ENCODE measurements at regions not wholly inside any gene's neighbourhood (a gene's known extent, or its start where the extent isn't known, plus 50 kb on each side); places are given as distances from the start of the nearest gene placed in this dataset.

DNA sequence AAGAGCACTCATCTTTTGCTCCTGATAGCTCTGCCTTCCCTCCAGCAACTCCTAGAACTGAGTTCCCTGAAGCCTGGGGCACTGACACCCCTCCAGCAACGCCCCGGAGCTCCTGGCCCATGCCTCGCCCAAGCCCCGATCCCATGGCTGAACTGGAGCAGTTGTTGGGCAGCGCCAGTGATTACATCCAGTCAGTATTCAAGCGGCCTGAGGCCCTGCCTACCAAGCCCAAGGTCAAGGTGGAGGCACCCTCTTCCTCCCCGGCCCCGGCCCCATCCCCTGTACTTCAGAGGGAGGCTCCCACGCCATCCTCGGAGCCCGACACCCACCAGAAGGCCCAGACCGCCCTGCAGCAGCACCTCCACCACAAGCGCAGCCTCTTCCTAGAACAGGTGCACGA is 62.4 kb downstream of the TET3 start:
- H3K27ac Mint-ChIP-seq: no peak overlapping the region
- ATAC-seq: no peak

DNA sequence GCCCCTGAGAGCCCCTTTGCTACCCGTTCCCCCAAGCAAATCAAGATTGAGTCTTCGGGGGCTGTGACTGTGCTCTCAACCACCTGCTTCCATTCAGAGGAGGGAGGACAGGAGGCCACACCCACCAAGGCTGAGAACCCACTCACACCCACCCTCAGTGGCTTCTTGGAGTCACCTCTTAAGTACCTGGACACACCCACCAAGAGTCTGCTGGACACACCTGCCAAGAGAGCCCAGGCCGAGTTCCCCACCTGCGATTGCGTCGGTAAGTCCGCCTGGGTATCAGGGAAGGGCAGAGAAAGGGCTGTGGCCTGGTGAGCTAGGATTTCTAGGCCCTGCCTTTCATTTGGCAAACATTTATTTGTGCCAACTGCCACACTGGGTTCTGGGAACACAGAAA is 63.4 kb downstream of the TET3 start:
- Mint-ChIP-seq H3K4me1 (ENCODE audit: low read depth) (peaks cover 25% of the 10 kb centered on the region), H3K4me3 (no peak overlapping the region), H3K9me3 (ENCODE audit: insufficient read depth) (no peaks in the 10 kb centered on the region), H3K27me3 (ENCODE audit: low read depth) (no peaks in the 10 kb centered on the region), H3K27ac (peak overlapping the region; percentile 57), H3K36me3 (ENCODE audit: low read depth) (peaks cover 16% of the 10 kb centered on the region)
- no peak for ATAC-seq
- no peak for DNase-seq
- CTCF ChIA-PET: no interaction called here
- POLR2A ChIA-PET: interaction anchor here (0.6 kb wide), 1 partner anchor 16 kb away, joined by 5 read pairs; no protein-coding TSS in a partner anchor

More for the DNA sequence above, 62.4 kb downstream of the TET3 start:
- Mint-ChIP-seq H3K4me3 (no peak overlapping the region), H3K9me3 (ENCODE audit: insufficient read depth) (no peaks in the 10 kb centered on the region), H3K4me1 (ENCODE audit: low read depth) (peaks cover 16% of the 10 kb centered on the region), H3K27me3 (ENCODE audit: low read depth) (no peaks in the 10 kb centered on the region), H3K36me3 (ENCODE audit: low read depth) (peaks cover 16% of the 10 kb centered on the region)
- DNase-seq: no peak
- POLR2A ChIA-PET: no interaction called here
- CTCF ChIA-PET: no interaction called here

DNA sequence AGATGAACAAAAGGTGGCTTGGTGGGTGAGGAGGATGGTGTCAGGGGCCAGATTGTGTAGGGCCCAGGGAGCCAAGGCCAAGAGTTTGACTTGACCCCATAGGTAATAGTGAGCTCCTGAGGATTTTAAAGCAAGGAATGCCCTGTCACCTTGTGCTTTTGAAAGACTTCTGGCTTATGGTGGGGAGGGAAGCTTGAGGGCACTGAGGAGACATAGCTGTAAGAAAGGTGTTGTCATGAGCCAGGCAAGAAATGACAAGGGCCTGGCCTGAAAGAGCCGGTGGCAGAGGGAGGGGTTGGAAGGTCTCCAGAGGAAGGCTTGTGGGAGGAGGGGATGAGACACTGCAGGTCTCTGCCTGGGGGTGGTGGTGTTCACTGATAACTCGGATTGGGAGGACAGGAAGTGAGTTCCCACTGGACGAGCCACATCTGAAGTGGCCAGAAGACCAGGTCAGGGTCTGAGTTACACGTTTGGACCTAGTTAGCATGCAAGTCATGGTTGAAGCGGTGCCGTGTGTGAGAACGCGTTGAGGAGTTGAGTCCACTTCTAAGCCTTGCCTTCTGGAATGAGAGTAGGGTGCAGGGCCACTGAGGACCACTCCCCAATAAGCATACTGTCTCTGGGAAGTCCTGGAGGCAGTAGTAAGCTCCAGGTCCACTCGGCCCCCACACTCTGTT is 64.3 kb downstream of the TET3 start:
- H3K4me1 Mint-ChIP-seq (ENCODE audit: low read depth): peaks cover 33% of the 10 kb centered on the region
- POLR2A ChIA-PET: interaction anchor here (0.5 kb wide), 1 partner anchor 9 kb away, joined by 4 read pairs; no protein-coding TSS in a partner anchor
- no peaks in the 10 kb centered on the region for H3K9me3 Mint-ChIP-seq (ENCODE audit: insufficient read depth)
- ATAC-seq: no peak
- peaks cover 18% of the 10 kb centered on the region for H3K36me3 Mint-ChIP-seq (ENCODE audit: low read depth)
- no peaks in the 10 kb centered on the region for H3K27me3 Mint-ChIP-seq (ENCODE audit: low read depth)
- DNase-seq: no peak
- peak overlapping the region; percentile 57 for H3K27ac Mint-ChIP-seq
- CTCF ChIA-PET: no interaction called here
- no peak overlapping the region for H3K4me3 Mint-ChIP-seq

GRCh38 chr2:74050151-74050550 is 65.4 kb downstream of the TET3 start:
- peaks cover 24% of the 10 kb centered on the region for H3K36me3 Mint-ChIP-seq (ENCODE audit: low read depth)
- H3K4me1 Mint-ChIP-seq (ENCODE audit: low read depth): peaks cover 37% of the 10 kb centered on the region
- H3K9me3 Mint-ChIP-seq (ENCODE audit: insufficient read depth): no peaks in the 10 kb centered on the region
- H3K4me3 Mint-ChIP-seq: no peak overlapping the region
- no peak overlapping the region for H3K27ac Mint-ChIP-seq
- CTCF ChIA-PET: interaction anchor here (0.5 to 1.4 kb wide), 2 partner anchors 8 to 99 kb away, joined by 3 to 5 read pairs; no protein-coding TSS in a partner anchor
- ATAC-seq (no peak), DNase-seq (no peak)
- POLR2A ChIA-PET: no interaction called here
- no peaks in the 10 kb centered on the region for H3K27me3 Mint-ChIP-seq (ENCODE audit: low read depth)

DNA sequence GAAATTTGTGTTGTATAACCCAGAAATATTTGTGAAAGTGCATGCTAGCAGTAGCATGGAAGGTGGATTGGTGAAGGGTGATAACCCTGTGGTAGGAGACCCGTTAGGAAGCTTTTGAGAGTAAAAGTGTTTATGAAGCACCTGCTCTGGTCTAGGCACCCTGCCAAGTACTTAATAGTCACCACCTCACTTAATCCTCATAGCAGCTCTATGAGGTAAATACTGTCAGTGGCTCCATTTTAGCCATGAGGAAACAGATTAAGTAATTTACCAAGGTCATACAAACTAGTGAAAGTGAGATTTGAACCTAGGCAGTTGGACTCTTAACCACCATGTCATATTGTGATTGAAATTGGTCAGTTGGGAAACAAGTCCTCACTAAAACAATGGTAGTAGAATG is 66.8 kb downstream of the TET3 start:
- ATAC-seq (no peak), DNase-seq (no peak)
- Mint-ChIP-seq H3K4me3 (no peak overlapping the region), H3K4me1 (ENCODE audit: low read depth) (peaks cover 37% of the 10 kb centered on the region), H3K36me3 (ENCODE audit: low read depth) (peaks cover 24% of the 10 kb centered on the region), H3K9me3 (ENCODE audit: insufficient read depth) (no peaks in the 10 kb centered on the region), H3K27ac (no peak overlapping the region), H3K27me3 (ENCODE audit: low read depth) (no peaks in the 10 kb centered on the region)
- ChIA-PET CTCF (interaction anchor here (2.2 kb wide), 1 partner anchor 144 kb away, joined by 7 read pairs; no protein-coding TSS in a partner anchor), POLR2A (no interaction called here)

GRCh38 chr2:74052732-74053710 is 68.3 kb downstream of the TET3 start:
- Mint-ChIP-seq H3K4me1 (ENCODE audit: low read depth) (peaks cover 37% of the 10 kb centered on the region), H3K27ac (peak overlapping the region; percentile 17), H3K27me3 (ENCODE audit: low read depth) (no peaks in the 10 kb centered on the region), H3K36me3 (ENCODE audit: low read depth) (peaks cover 21% of the 10 kb centered on the region), H3K4me3 (peak overlapping the region; percentile 17), H3K9me3 (ENCODE audit: insufficient read depth) (no peaks in the 10 kb centered on the region)
- peak; percentile 95 for ATAC-seq
- ChIA-PET CTCF (interaction anchor here (0.9 to 2.2 kb wide), 10 partner anchors 11 to 404 kb away, joined by 3 to 7 read pairs (median 4); partner anchors contain the start of genes MTHFD2 and STAMBP), POLR2A (interaction anchor here (1.2 kb wide), 1 partner anchor 20 kb away, joined by 6 read pairs; no protein-coding TSS in a partner anchor)
- peak; percentile 54 for DNase-seq

GRCh38 chr2:74053959-74054715 is 69.4 kb downstream of the TET3 start:
- Mint-ChIP-seq H3K27me3 (ENCODE audit: low read depth) (no peaks in the 10 kb centered on the region), H3K4me3 (no peak overlapping the region), H3K9me3 (ENCODE audit: insufficient read depth) (no peaks in the 10 kb centered on the region), H3K4me1 (ENCODE audit: low read depth) (peaks cover 37% of the 10 kb centered on the region), H3K27ac (peak overlapping the region; percentile 16), H3K36me3 (ENCODE audit: low read depth) (peaks cover 20% of the 10 kb centered on the region)
- DNase-seq (no peak), ATAC-seq (no peak)
- ChIA-PET CTCF (interaction anchor here (1.0 to 2.2 kb wide), 6 partner anchors 12 to 402 kb away, joined by 3 to 7 read pairs (median 4); no protein-coding TSS in a partner anchor), POLR2A (no interaction called here)

DNA sequence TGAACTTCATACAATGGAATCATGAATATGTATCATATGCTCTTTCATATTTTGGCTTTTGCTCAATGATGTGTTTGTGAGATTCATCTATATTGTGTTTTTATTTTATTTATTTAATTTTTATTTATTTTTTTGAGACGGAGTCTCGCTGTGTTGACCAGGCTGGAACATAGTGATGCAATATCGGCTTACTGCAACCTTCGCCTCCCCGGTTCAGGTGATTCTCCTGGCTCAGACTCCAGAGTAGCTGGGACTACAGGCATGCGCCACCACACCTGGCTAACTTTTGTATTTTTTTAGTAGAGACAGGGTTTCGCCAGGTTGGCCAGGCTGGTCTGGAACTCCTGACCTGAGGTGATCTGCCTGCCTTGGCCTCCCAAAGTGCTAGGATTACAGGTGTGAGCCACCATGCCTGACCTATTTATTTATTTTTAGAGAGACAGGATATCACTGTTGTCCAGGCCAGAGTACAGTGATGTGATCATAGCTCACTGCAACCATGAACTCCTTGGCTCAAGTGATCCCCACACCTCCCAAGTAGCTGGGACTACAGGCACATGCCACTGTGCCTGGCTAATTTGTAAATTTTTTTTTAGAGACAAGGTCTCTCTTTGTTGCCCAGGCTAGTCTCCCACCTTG is 74.5 kb downstream of the TET3 start:
- no peak overlapping the region for H3K4me3 Mint-ChIP-seq
- peaks cover 19% of the 10 kb centered on the region for H3K36me3 Mint-ChIP-seq (ENCODE audit: low read depth)
- DNase-seq (no peak), ATAC-seq (no peak)
- H3K27me3 Mint-ChIP-seq (ENCODE audit: low read depth): no peaks in the 10 kb centered on the region
- no peaks in the 10 kb centered on the region for H3K9me3 Mint-ChIP-seq (ENCODE audit: insufficient read depth)
- ChIA-PET POLR2A (no interaction called here), CTCF (interaction anchor here (1.0 kb wide), 1 partner anchor 62 kb away, joined by 4 read pairs; no protein-coding TSS in a partner anchor)
- H3K4me1 Mint-ChIP-seq (ENCODE audit: low read depth): peaks cover 4% of the 10 kb centered on the region
- H3K27ac Mint-ChIP-seq: no peak overlapping the region

DNA sequence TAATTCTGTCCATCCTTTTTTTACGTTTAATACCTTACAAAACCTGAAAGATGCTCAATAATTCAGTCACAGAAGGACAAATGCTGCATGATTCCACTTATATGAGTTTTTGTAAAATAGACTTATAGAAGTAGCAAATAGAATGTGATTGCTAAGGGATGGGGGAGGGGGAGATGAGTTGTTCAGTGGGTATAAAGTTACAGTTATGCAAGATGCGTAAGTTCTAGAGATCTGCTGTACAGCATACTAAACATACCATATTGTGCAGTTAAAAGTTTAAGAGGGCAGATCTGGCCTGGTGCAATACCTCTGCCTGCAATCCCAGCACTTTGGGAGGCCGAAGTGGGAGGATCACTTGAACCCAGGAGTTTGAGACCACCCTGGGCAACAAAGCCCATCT is 78.8 kb downstream of the TET3 start:
- ATAC-seq: no peak
- no peaks in the 10 kb centered on the region for H3K9me3 Mint-ChIP-seq (ENCODE audit: insufficient read depth)
- no peak overlapping the region for H3K4me3 Mint-ChIP-seq
- POLR2A ChIA-PET: no interaction called here
- DNase-seq: no peak
- CTCF ChIA-PET: no interaction called here
- no peaks in the 10 kb centered on the region for H3K27me3 Mint-ChIP-seq (ENCODE audit: low read depth)
- peaks cover 9% of the 10 kb centered on the region for H3K36me3 Mint-ChIP-seq (ENCODE audit: low read depth)
- peaks cover 4% of the 10 kb centered on the region for H3K4me1 Mint-ChIP-seq (ENCODE audit: low read depth)
- no peak overlapping the region for H3K27ac Mint-ChIP-seq

DNA sequence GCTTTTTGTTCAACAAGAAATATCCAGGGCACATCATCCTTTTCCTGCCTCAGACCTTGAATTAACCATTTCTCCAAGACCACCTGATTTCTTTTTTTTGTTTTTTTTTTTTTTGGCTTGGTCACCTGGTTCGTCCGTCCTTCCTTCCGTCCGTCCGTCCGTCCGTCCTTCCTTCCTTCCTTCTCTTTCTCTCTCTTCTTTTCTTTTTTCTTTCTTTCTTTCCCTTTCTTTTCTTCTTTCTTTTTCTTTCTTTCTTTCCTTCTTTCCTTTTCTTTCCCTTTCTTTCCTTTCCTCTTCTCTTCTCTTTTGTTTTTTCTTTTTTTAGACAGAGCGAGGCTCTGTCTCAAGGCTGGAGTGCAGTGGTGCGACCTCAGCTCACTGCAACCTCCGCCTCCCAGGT is 80.7 kb downstream of the TET3 start:
- Mint-ChIP-seq H3K9me3 (ENCODE audit: insufficient read depth) (no peaks in the 10 kb centered on the region), H3K27ac (no peak overlapping the region), H3K36me3 (ENCODE audit: low read depth) (peaks cover 16% of the 10 kb centered on the region), H3K4me3 (no peak overlapping the region), H3K27me3 (ENCODE audit: low read depth) (no peaks in the 10 kb centered on the region), H3K4me1 (ENCODE audit: low read depth) (peaks cover 4% of the 10 kb centered on the region)
- ChIA-PET CTCF (no interaction called here), POLR2A (no interaction called here)
- DNase-seq: no peak
- ATAC-seq: no peak

DNA sequence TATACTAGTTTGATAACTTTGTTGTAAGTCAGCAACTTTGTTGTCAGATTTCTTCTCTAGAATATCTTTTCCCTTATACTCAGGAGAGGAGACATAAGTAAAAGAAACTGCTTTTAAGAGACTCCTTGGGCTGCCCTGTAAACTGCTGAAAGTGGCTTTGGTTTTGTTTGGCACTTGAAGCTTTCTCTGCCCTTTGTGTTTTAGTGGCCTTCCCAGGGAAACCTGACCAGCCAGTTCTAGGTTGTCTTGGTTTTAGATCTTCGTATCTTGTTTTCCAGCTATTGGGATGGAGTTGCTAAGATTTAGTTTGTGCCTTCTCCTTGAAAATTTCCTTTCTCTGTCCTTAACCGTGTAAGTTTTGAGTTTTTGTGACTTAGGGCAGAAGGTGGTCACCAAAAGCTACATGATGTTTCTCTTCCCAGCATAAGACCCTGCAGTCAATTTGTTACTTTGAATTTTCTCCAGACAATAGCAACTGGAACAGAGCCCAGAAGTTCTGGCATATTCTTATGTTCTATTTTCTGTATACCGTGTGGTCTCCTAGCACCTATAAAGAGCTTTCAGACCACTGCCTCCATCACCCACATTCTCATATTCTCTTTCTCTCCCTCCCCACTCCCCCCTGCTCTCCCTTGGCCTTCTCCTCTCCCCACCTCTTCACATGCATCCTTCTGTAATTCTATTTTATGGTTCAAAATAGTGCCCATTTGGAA is 81.1 kb downstream of the BOLA3 start:
- Mint-ChIP-seq H3K27ac (no peak overlapping the region), H3K27me3 (ENCODE audit: low read depth) (no peaks in the 10 kb centered on the region), H3K4me1 (ENCODE audit: low read depth) (peaks cover 4% of the 10 kb centered on the region), H3K4me3 (no peak overlapping the region), H3K36me3 (ENCODE audit: low read depth) (peaks cover 16% of the 10 kb centered on the region), H3K9me3 (ENCODE audit: insufficient read depth) (no peaks in the 10 kb centered on the region)
- DNase-seq (no peak), ATAC-seq (no peak)
- ChIA-PET POLR2A (no interaction called here), CTCF (no interaction called here)
